GM21390 (cell line): ENCODE measurements at regions not wholly inside any gene's neighbourhood (a gene's known extent, or its start where the extent isn't known, plus 50 kb on each side); places are given as distances from the start of the nearest gene placed in this dataset.
A peak's percentile ranks its signal among the peaks of the same experiment; 100 is the strongest.

Source experiments
- ATAC-seq: cut with Tn5 transposase; IDR thresholded peaks from one replicate; pipeline ENCODE4 v1.9.1; 2021; ENCODE audit not compliant: unreplicated experiment

DNA sequence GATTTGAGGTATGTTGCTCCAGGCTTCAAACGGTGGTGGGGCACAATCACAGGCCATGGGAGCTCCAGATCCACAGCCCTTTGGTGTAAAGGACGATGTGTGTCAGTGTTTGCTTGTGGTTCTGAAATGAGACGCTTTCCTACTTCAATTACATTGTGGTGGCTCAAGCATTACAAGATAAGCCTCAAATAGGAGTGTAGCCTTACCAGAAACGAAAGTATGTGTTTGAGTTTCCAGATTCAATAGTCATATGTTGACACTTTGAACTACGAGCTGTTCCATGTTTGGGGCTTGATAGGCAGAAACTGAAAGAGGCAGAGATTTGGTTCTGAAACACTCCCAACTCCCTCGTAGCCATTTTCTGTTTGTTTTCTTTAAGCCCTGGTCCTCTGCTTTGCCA, 187.1 kb downstream of the MYLK4 start:
- ATAC-seq = peak; percentile 90

DNA sequence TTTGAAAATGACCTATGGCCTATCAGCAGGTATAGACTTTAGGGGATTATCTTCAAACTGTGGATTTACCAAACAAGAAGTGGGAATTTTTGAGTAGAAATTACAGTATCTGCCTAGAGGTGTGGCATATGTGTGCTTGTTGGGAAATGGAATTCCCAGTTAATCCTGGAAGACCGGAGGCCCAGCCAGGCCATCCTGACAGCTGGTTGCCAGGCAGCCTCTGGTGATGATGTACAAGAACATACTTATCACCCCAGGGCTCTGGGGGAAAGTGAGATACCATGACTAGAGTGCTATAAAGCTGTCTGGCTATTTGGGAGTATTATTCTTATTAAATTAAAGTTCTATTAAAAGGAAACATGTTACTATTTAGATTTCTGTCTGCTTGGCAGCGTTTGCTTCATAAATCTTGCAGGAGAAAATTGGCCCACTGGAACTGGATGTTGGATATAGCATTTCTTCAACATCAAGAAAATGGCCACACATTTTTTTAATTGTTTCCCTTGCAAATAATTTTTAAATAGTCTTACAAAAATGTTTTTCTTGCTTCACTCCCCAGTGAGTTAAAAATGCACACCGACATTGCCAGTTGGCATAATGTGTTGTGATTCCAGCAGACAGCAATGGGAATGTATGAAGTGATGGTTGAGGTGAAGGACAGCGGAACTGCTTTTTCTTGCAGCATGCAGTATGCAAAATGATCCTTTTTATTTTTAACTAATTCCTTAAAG, 187.8 kb downstream of the MYLK4 start:
- no peak for ATAC-seq

- no peak for ATAC-seq
These were observed 189.6 kb downstream of the MYLK4 start for GRCh38 chr6:2560917-2561698.

GRCh38 chr6:2560140-2560818, 190.4 kb downstream of the MYLK4 start:
- ATAC-seq = no peak

DNA sequence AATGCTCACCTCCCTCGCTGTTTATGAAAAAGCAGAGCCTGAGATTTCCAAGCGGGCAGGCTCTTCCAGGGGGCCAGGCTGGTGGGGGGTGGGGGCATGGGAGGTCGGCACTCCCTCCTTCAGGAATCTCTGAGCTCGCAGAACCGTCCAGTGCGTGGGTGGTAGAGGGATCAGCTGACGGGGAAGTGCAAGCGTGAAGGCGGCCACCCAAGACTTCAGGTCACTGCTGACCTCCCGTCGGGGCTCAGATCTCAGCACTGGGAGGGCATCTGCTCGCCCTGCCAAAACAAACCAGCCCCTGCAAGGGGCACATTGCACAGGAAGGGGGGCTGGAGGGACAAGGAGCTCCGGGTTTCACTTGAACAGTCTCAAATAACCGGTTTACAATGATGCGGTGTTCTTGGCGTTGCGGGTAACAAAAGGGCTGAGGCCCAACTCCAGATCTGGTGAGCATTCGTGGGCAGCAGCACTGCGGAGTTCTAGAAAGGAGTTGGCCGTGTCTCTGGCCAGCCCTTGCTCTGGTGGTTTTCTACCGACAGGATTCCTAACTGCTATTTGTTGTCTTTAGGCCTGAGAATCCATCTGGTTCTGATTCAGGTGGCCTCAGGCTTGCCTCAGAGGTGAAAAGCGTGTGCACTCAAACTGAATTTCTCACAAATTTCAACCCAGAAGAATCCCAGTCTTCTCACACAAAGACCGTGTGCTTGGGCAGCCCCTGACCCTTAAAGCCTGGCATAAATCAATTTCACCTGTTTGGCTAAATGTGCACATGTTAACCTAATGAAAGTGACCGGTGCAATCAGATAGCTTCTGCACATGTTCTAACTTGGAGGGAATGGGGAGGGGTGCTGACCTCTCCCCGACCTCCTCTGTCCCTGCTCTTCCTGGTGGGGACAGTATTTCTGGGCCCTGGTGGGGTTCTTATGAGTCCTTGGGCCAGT, 191.6 kb downstream of the MYLK4 start:
- ATAC-seq = no peak

DNA sequence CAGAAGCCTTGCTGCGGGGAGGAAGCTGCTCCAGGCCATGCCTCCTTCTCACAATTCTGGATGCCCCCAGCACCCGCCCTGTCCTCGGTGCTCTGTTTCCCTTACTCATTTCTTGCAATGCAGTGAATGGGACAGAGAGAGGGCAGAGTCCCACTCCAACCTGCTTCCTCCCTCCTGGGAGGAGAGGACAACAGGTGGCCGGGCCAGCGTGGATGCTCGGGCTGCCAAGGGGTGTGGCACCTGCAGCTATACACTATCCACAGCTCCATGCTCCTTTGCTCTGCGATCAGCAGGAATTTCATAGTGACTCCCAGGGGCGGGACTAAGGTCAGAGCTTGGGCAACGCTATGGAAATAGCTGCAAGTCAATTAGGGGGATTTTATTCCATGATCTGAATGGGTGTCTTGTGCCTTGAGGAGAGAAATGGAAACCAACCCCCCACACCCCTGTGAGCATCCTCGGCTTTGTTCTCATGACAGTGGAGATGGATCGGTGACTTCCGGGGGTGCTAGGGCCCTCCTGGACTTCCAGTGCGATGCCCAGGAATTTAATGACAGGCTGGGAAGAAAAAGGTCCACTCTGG, 192.5 kb downstream of the MYLK4 start:
- ATAC-seq = no peak

- ATAC-seq = no peak
These were observed 193.5 kb downstream of the MYLK4 start for GRCh38 chr6:2557181-2557720.

DNA sequence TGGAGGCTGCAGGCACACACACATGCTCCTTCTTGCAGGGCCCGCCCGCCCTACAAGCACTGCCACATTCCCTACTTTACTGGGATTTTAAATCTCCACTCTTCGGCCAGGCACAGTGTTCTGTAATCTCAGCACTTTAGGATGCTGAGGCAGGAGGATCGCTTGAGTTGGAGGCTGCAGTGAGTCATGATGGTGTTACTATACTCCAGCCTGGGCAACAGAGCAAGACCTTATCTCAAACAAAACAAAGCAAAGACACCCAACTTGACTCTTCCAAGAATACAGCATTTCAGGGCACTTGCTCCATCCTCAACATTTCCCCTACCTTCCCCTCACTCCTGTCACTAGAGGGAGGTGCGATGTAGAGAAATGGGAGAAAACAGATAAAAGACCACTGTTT, 194.0 kb downstream of the MYLK4 start:
- ATAC-seq = no peak

- no peak for ATAC-seq
These were observed 196.0 kb downstream of the MYLK4 start for GRCh38 chr6:2554651-2555260.

DNA sequence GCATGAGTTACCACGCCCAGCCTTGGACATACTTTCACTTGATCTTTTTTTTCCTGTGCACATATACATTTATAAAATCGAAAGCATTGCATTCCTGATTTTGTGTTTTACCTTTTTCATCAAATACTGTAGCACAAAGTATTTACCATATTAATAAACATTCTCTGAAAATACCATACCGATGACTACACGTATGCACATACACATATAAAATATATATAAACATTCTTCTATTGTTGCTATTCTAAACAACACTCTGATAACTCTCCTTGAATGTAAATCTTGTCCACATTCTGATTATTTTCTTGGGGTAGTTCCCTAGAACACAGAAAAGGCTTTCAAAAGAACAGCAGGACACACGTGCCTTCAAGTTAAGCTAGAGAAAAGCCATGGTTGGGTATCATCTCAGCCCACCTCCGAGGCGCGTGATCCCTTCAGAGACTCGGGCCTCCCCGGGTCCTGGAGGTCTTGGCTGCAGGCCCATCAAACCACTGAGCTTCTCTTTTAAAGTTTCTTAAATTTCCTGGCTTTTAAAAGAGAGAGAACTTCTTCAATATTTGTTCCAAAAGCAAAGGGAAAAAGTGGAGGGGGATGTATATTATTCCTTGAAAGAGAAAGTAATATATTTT, 198.1 kb downstream of the MYLK4 start:
- no peak for ATAC-seq

- ATAC-seq = no peak
These were observed 199.0 kb downstream of the MYLK4 start for GRCh38 chr6:2551705-2552104.

- ATAC-seq = no peak
These were observed 200.5 kb downstream of the MYLK4 start for GRCh38 chr6:2550247-2550646.

DNA sequence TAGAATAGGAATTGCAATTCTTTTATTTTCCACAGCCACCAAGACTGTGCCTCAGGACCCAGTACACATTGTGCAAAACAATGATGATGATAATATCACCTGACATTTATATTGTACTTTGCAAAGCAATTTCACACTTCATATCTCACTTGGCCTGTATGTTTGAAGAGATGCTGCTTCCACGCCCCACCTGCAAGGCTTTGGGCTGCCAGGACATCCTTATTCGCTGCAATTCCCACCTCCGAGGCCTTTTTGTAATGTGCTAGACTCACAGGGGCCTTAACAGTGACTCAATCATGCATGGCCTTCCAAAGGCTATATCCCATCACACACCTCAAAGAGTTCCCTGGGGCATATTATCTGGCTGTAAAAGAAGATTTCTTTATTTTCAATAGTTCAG, 200.9 kb downstream of the MYLK4 start:
- no peak for ATAC-seq

DNA sequence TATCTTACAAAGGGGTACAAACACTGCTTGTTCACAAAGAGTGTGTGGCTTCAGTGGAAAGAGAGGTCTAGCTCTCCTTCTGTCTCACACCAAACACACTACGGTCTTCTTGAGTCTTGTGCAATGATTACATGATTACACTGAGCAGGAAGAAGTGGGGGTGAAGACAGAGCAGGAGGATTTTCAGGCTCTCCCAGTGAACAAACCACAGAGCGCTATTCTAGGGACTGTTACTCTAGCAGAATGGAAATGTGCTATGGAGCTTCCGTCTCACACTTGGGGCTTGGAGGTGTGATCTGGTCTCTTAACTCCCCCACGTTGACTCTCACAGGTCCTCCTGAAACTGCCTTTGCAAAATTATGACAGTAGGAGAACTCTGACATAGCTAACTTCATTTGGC, 203.4 kb downstream of the MYLK4 start:
- ATAC-seq = no peak

- no peak for ATAC-seq
These were observed 203.8 kb downstream of the MYLK4 start for GRCh38 chr6:2546901-2547300.

- no peak for ATAC-seq
These were observed 205.2 kb downstream of the MYLK4 start for GRCh38 chr6:2545383-2546038.

DNA sequence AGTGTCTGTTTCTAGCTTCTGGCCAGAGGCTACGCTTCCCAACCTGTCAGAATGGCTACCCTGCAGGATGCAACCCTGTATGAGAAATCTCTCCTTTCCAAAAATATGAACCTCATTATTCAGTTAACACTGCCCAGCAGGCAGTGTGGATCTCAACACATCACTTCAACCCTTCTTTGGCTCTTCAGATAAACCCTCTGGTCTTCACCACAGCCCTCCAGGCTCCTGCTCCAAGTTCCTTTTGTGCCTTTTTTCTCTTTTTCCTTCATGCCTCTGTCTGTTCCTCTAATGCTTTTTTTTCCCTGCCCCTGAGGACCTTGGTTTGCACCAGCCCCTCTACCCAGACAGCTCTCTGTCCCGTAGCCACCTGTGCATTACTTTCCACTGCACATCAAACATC, 207.4 kb downstream of the MYLK4 start:
- no peak for ATAC-seq

DNA sequence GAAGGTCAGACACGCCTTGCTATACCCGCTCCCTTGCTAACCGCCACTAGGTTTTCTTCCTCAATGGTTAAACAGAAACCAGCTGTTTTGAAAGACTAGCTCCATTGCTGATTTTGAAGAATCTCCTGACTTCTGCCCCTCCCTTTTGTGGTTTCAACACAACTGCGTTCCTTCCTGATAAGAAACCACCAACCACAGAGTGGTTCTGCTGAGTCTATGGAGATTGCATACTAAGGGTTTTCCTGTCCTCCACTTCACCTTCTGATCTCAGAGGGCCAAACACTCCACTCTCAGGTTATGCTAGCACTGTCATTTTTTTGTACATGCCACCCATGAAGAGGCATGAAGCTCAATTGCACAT, 207.9 kb downstream of the MYLK4 start:
- peak; percentile 93 for ATAC-seq
